ENCODE measurements at regions not wholly inside any gene's neighbourhood (a gene's known extent, or its start where the extent isn't known, plus 50 kb on each side); places are given as distances from the start of the nearest gene placed in this dataset.
"Not testable (repeated sequence)": the region's sequence is repeated elsewhere in the genome, so short reads cannot be mapped to it uniquely, and the experiment has no call there.

DNA sequence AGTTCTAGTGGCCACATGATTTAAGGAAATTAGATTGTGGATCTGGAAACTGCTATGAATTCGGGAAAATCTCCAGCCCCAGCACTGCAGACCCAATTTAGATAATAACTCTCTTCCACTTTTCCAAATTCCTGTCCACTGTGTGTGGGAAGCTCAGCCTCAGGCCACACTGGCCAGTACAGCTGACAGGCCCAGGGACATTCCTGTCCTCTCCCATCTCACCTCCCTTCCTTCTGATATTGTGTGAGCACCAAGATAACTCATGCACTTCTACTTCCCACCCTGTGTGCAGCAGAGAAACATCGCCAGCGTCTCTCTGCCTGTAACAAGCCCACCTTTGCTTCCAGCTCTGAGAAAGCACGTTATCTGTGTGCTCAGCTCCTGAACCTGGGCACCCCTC is 145.1 kb upstream of the RREB1 start:
- Histone ChIP-seq H3K27me3 (ENCODE audit: insufficient read depth, low read length) (no peaks in the 10 kb centered on the region), H3K9ac (ENCODE audit: low read depth, low read length) (no peak overlapping the region), H3K27ac (ENCODE audit: low read length) (no peak overlapping the region), H3K9me3 (ENCODE audit: insufficient read depth, low read depth, low read length) (no peaks in the 10 kb centered on the region), H3K4me3 (ENCODE audit: low read length) (no peak overlapping the region), H3K4me1 (ENCODE audit: insufficient read depth, low read length) (no peaks in the 10 kb centered on the region), H3K36me3 (ENCODE audit: insufficient read depth, low read depth, low read length) (no peaks in the 10 kb centered on the region)

DNA sequence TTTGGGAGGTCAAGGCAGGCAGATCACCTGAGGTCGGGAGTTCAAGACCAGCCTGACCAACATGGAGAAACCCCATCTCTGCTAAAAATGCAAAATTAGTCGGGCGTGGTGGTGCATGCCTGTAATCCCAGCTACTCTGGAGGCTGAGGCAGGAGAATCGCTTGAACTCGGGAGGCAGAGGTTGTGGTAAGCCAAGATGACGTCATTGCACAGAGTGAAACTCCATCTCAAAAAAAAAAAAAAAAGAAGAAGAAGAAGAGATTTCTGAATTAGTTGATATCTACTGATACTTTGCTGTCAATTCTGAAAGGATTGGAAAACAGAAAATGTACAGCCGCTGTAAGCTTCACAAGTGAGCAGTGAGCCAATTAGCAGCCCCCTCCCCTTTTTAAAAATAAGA is 144.4 kb upstream of the RREB1 start:
- not testable (repeated sequence) for H3K27me3 ChIP-seq (ENCODE audit: insufficient read depth, low read length); H3K9me3 ChIP-seq (ENCODE audit: insufficient read depth, low read depth, low read length)

DNA sequence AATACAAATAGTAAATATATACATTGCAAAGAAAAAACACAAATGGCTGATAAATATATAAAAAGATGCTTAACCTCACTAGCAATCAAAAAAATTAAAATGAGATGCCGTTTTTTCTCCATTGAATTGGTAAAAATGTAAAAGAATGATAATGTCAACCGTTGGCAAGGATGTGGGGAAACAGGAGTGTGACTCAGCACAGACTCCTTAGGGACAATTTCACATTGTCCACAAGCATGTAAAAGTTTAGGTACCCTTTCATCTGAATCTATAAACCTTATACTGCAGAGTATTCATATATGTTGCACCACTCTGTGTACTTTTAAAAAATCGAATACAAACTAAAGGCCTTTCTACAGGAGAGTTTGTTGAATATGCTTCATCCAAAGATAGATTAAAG is 143.1 kb upstream of the RREB1 start:
- H3K9me3 ChIP-seq (ENCODE audit: insufficient read depth, low read depth, low read length), result no peaks in the 10 kb centered on the region
- H3K27me3 ChIP-seq (ENCODE audit: insufficient read depth, low read length), result no peaks in the 10 kb centered on the region
- H3K36me3 ChIP-seq (ENCODE audit: insufficient read depth, low read depth, low read length), result no peaks in the 10 kb centered on the region
- no peak overlapping the region for H3K4me3 ChIP-seq (ENCODE audit: low read length)
- H3K4me1 ChIP-seq (ENCODE audit: insufficient read depth, low read length), result no peaks in the 10 kb centered on the region
- no peak overlapping the region for H3K27ac ChIP-seq (ENCODE audit: low read length)
- H3K9ac ChIP-seq (ENCODE audit: low read depth, low read length), result no peak overlapping the region

More for the DNA sequence above, 144.4 kb upstream of the RREB1 start:
- not testable (repeated sequence) for H3K4me3 ChIP-seq (ENCODE audit: low read length); H3K4me1 ChIP-seq (ENCODE audit: insufficient read depth, low read length); H3K27ac ChIP-seq (ENCODE audit: low read length); H3K9ac ChIP-seq (ENCODE audit: low read depth, low read length); H3K36me3 ChIP-seq (ENCODE audit: insufficient read depth, low read depth, low read length)

DNA sequence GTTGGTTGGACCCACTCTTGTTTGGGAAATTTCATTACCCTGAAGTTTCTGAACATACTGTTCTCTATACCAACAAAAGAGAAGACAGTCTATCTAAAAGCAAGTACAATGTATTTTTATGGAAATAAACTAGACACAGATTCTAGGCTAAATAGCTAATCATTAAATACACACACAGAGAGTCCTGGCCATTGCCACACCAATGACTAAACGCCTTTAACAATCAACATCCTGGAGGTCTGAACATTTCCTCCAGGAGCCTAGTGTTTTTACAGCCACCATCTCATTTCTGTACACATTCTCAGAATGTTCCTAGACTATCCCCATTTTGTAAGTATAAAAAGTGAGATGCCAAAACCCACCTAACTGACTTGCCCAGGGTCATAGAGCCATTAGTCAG is 141.6 kb upstream of the RREB1 start:
- Histone ChIP-seq H3K4me1 (ENCODE audit: insufficient read depth, low read length) (no peaks in the 10 kb centered on the region), H3K36me3 (ENCODE audit: insufficient read depth, low read depth, low read length) (no peaks in the 10 kb centered on the region), H3K4me3 (ENCODE audit: low read length) (no peak overlapping the region), H3K9ac (ENCODE audit: low read depth, low read length) (no peak overlapping the region), H3K9me3 (ENCODE audit: insufficient read depth, low read depth, low read length) (no peaks in the 10 kb centered on the region), H3K27ac (ENCODE audit: low read length) (no peak overlapping the region), H3K27me3 (ENCODE audit: insufficient read depth, low read length) (no peaks in the 10 kb centered on the region)

DNA sequence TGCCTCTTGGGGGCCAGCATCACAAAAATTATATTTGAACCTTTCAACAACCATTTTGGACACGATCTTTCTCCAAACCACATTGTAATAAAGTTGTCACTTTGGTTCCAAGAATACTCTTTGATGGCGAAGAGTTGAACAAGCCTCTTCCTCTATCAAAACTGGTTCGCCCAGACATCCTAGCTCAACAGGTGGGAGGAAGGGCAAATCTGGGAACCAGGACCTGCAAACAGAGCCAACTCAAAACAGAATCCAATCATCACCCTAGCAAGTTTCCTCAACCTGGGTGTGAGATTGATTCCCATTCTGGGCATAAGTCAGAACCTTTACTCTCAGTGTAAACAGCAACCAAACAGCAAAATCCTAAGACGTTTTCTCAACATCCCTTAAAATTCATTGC is 141.2 kb upstream of the RREB1 start:
- H3K9me3 ChIP-seq (ENCODE audit: insufficient read depth, low read depth, low read length), result no peaks in the 10 kb centered on the region
- no peak overlapping the region for H3K27ac ChIP-seq (ENCODE audit: low read length)
- H3K4me1 ChIP-seq (ENCODE audit: insufficient read depth, low read length), result no peaks in the 10 kb centered on the region
- no peaks in the 10 kb centered on the region for H3K27me3 ChIP-seq (ENCODE audit: insufficient read depth, low read length)
- no peaks in the 10 kb centered on the region for H3K36me3 ChIP-seq (ENCODE audit: insufficient read depth, low read depth, low read length)
- H3K4me3 ChIP-seq (ENCODE audit: low read length), result no peak overlapping the region
- H3K9ac ChIP-seq (ENCODE audit: low read depth, low read length), result no peak overlapping the region

DNA sequence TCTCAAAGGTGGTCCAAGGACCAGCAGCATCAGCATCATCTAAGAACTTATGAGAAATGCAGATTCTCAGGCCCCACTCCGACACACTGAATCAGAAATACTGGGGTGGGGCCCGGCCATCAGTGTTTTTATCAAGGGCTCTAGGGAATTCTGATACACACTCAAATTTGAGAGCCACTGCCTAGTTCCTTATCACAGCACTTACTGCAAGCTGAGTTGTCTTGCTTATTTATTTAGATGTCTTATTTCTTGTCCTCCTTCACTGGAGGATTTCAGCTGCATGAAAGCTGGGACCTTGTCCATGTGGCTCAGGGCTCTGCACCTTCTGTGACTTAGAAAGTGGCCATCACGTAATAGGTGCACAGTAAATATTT is 139.4 kb upstream of the RREB1 start:
- Histone ChIP-seq H3K9ac (ENCODE audit: low read depth, low read length) (no peak overlapping the region), H3K9me3 (ENCODE audit: insufficient read depth, low read depth, low read length) (no peaks in the 10 kb centered on the region), H3K4me1 (ENCODE audit: insufficient read depth, low read length) (no peaks in the 10 kb centered on the region)

DNA sequence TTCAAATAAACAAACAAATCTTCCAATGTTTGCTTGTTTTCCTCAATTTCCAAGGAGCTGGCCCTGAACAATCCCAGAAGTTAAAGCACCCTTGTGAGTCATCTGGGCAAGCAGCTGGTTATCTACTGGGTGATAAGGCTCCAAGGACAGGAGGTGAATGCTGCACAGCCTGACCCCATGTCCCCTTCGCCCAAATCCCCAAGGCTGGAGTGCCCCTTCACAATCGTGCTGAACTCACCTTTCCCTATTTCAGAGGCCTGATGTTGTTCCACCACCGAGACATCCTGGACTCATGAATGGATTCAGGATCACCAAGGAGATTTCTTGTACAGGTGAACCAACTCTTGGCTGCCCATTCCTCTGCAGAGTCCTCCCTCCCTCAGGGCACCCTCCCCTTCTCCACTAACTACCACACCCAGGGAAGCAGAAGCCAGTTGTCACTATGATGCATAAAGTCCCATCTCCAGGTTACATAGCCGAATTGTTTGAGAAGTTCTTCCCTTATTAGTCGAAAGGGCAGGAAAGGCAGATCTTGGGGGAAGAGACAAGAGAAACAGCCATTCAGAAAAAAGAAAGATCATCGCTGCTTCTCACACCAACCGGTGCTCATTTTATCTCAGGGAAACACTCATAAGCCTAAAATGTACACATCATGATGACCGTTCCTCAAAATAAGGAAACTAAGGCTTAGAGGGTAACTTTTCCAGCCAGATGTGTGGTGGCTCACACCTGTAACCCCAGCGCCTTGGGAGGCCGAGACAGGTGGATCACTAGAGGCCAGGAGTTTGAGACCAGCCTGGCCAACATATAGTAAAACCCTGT is 138.8 kb upstream of the RREB1 start:
- Histone ChIP-seq H3K4me1 (ENCODE audit: insufficient read depth, low read length) (no peaks in the 10 kb centered on the region), H3K36me3 (ENCODE audit: insufficient read depth, low read depth, low read length) (no peaks in the 10 kb centered on the region), H3K4me3 (ENCODE audit: low read length) (no peak overlapping the region), H3K27me3 (ENCODE audit: insufficient read depth, low read length) (no peaks in the 10 kb centered on the region), H3K27ac (ENCODE audit: low read length) (no peak overlapping the region), H3K9ac (ENCODE audit: low read depth, low read length) (no peak overlapping the region), H3K9me3 (ENCODE audit: insufficient read depth, low read depth, low read length) (no peaks in the 10 kb centered on the region)

More for the DNA sequence above, 139.4 kb upstream of the RREB1 start:
- H3K27ac ChIP-seq (ENCODE audit: low read length), result no peak overlapping the region
- no peak overlapping the region for H3K4me3 ChIP-seq (ENCODE audit: low read length)
- H3K36me3 ChIP-seq (ENCODE audit: insufficient read depth, low read depth, low read length), result no peaks in the 10 kb centered on the region
- H3K27me3 ChIP-seq (ENCODE audit: insufficient read depth, low read length), result no peaks in the 10 kb centered on the region

DNA sequence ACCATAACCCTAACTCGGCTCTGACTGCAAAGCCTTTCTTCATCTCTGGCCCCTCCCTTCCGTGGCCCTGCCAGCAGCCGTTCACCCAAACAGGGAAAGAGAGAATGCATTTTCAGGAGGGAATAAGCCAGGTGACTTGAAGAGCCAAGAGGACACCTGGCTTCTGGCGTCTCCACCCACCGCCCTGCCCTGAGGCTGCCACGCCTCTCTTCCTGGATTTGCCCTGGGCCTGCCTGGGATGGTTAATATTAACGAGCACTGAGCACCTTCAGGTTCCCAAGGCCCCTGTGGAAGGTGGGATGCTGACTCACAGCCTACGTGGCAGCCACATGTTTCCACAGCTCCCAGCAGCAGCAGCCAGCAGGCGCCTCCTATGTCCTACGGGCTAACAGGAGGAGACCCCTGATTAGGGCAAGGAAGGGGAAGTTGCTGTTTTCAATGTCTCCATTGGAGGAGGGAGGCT is 138.0 kb upstream of the RREB1 start:
- Histone ChIP-seq H3K9ac (ENCODE audit: low read depth, low read length) (no peak overlapping the region), H3K27me3 (ENCODE audit: insufficient read depth, low read length) (no peaks in the 10 kb centered on the region), H3K36me3 (ENCODE audit: insufficient read depth, low read depth, low read length) (no peaks in the 10 kb centered on the region), H3K4me1 (ENCODE audit: insufficient read depth, low read length) (no peaks in the 10 kb centered on the region), H3K4me3 (ENCODE audit: low read length) (no peak overlapping the region; the same call in 1 of the 2 replicates), H3K27ac (ENCODE audit: low read length) (no peak overlapping the region), H3K9me3 (ENCODE audit: insufficient read depth, low read depth, low read length) (no peaks in the 10 kb centered on the region)

DNA sequence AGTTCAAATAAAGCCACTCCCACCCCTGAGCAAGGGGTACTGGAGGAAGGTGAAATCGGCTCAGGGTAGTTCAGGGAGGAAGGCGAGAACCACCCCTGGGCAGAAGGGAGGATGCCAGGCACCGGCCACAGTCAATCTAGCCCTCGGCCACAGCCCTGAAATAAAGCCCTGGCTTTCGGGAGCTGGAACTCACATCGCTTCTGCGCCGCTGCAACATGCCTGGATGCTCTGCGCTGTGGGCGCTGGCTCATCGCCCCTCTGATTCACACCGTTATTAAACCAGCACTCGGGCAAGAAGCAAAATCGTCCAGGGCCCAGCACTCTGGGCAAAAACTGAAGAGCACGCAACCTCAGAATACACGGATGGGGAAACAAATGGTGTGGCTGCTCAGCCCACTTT is 136.9 kb upstream of the RREB1 start:
- no peak overlapping the region for H3K9ac ChIP-seq (ENCODE audit: low read depth, low read length)
- H3K9me3 ChIP-seq (ENCODE audit: insufficient read depth, low read depth, low read length), result no peaks in the 10 kb centered on the region
- H3K4me1 ChIP-seq (ENCODE audit: insufficient read depth, low read length), result no peaks in the 10 kb centered on the region
- no peaks in the 10 kb centered on the region for H3K27me3 ChIP-seq (ENCODE audit: insufficient read depth, low read length)
- no peak overlapping the region for H3K4me3 ChIP-seq (ENCODE audit: low read length)
- no peaks in the 10 kb centered on the region for H3K36me3 ChIP-seq (ENCODE audit: insufficient read depth, low read depth, low read length)
- no peak overlapping the region for H3K27ac ChIP-seq (ENCODE audit: low read length)

DNA sequence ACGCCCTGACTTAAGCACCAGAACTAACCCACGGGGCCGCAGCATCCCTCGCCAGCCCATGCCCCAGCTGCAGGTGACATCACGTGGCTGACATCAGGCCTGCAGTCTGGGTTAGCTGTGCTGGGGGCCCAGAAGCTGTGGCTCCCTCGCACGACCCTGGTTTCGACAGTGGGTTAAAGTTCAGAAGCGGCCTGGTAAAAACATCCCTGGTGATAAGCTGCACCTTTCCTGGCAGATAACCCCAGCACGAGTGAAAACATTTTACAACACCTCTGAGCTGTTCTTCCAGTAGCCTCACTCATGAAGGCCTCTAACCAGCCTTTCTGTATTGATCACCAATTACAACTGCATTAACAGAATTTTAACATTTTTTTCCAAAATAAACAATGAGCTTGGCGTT is 136.4 kb upstream of the RREB1 start:
- H3K4me3 ChIP-seq (ENCODE audit: low read length), result no peak overlapping the region
- no peaks in the 10 kb centered on the region for H3K9me3 ChIP-seq (ENCODE audit: insufficient read depth, low read depth, low read length)
- H3K27ac ChIP-seq (ENCODE audit: low read length), result no peak overlapping the region
- H3K9ac ChIP-seq (ENCODE audit: low read depth, low read length), result no peak overlapping the region
- no peaks in the 10 kb centered on the region for H3K36me3 ChIP-seq (ENCODE audit: insufficient read depth, low read depth, low read length)
- no peaks in the 10 kb centered on the region for H3K27me3 ChIP-seq (ENCODE audit: insufficient read depth, low read length)
- H3K4me1 ChIP-seq (ENCODE audit: insufficient read depth, low read length), result no peaks in the 10 kb centered on the region

DNA sequence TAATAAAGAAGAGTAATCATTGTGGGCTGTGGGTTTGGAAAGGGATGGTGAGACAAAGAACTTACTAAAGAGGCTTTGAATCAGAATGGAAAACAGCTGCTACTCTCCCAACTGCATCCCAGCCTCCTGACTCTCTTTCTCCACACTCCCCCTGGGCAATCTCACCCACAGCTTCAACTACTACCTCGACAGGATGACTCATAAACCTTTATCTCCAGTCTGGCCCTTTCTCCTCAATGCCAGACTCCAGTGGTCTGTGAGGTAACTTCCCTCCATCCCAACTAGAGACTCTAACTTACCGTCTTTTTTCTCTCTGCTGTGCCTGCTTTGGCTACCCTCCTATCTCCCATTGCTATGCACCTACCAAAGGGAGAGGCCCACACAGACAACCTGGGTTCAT is 135.3 kb upstream of the RREB1 start:
- Histone ChIP-seq H3K4me1 (ENCODE audit: insufficient read depth, low read length) (no peaks in the 10 kb centered on the region), H3K4me3 (ENCODE audit: low read length) (no peak overlapping the region), H3K9ac (ENCODE audit: low read depth, low read length) (no peak overlapping the region), H3K27ac (ENCODE audit: low read length) (no peak overlapping the region), H3K27me3 (ENCODE audit: insufficient read depth, low read length) (no peaks in the 10 kb centered on the region), H3K9me3 (ENCODE audit: insufficient read depth, low read depth, low read length) (no peaks in the 10 kb centered on the region), H3K36me3 (ENCODE audit: insufficient read depth, low read depth, low read length) (no peaks in the 10 kb centered on the region)

DNA sequence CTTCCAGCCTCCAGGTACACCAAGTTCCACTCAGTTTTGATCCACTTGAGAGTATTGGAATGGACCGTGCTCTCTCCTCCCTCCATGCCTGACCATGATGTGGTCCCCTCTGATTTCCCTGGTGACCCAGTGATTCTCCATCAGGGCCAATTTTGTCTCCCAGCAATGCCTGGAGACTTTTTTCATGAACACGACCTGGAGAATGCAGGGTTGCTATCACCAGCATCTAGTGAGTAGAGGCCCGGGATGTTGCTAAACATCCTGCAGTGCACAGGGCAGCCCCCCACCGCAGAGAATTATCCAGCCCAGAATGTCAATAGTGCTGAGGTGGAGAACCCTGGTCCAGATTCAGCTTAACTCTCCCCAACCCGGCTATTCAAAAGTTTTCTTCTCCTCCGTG is 134.0 kb upstream of the RREB1 start:
- H3K4me3 ChIP-seq (ENCODE audit: low read length), result no peak overlapping the region
- H3K9me3 ChIP-seq (ENCODE audit: insufficient read depth, low read depth, low read length), result no peaks in the 10 kb centered on the region
- no peaks in the 10 kb centered on the region for H3K4me1 ChIP-seq (ENCODE audit: insufficient read depth, low read length)
- no peaks in the 10 kb centered on the region for H3K27me3 ChIP-seq (ENCODE audit: insufficient read depth, low read length)
- H3K27ac ChIP-seq (ENCODE audit: low read length), result no peak overlapping the region
- H3K9ac ChIP-seq (ENCODE audit: low read depth, low read length), result no peak overlapping the region
- H3K36me3 ChIP-seq (ENCODE audit: insufficient read depth, low read depth, low read length), result no peaks in the 10 kb centered on the region
